Gastroesophageal sphincter (tissue), 4 donors: ENCODE measurements at regions not wholly inside any gene's neighbourhood (a gene's known extent, or its start where the extent isn't known, plus 50 kb on each side); places are given as distances from the start of the nearest gene placed in this dataset.
"Not testable (repeated sequence)": the region's sequence is repeated elsewhere in the genome, so short reads cannot be mapped to it uniquely, and the experiment has no call there.

ENCODE experiments used
- ATAC-seq: fragments of 150-250 bp; one replicate; pipeline ENCODE4 v1.9.1; 2016; ENCODE audit warnings: mild to moderate bottlenecking, moderate library complexity
- H3K27ac ChIP-seq, 4 donors: fragments of 200-600 bp; sonication (generic) in 3 of 4; 1 replicate in 3 of 4; 2 replicates in 1 of 4; pipeline ENCODE4 v1.5.1; 2016 to 2019
- H3K27me3 ChIP-seq: fragments of 200-600 bp; sonication (generic); one replicate; pipeline ENCODE4 v1.5.1; 2019
- H3K36me3 ChIP-seq, 2 donors: fragments of 200-600 bp; sonication (generic); one replicate each; pipeline ENCODE4 v1.5.1; 2019; ENCODE audit warnings: control low read depth in 1 of 2
- H3K4me1 ChIP-seq, 3 donors: fragments of 200-600 bp; sonication (generic); 1 replicate in 2 of 3; 2 replicates in 1 of 3; pipeline ENCODE4 v1.5.1; 2016 to 2019; ENCODE audit warnings: control low read depth in 2 of 3
- H3K4me3 ChIP-seq, 2 donors: fragments of 200-600 bp; sonication (generic); one replicate each; pipeline ENCODE4 v1.5.1; 2019; ENCODE audit warnings: mild to moderate bottlenecking in 1 of 2, moderate library complexity in 1 of 2
- H3K9me3 ChIP-seq, 3 donors: fragments of 200-600 bp; sonication (generic); one replicate each; pipeline ENCODE4 v1.5.1; 2017 to 2019; ENCODE audit warnings: control low read depth in 2 of 3
- CTCF ChIP-seq, 4 experiments: fragments of 200-600 bp in 2 of 4; fragments of 450-650 bp in 2 of 4; sonication (generic) in 1 of 4; IDR thresholded peaks; one replicate each; pipeline ENCODE4 v1.5.1; 2017 to 2019; ENCODE audit warnings: antibody characterized with exemption in 4 of 4, mild to moderate bottlenecking in 2 of 4, moderate library complexity in 2 of 4
- EP300 ChIP-seq: sonication (generic); formaldehyde crosslinking; IDR thresholded peaks from one replicate; pipeline ENCODE4 v1.6.1; 2017; ENCODE audit warnings: antibody characterized with exemption, mild to moderate bottlenecking
- POLR2A ChIP-seq, 2 donors: fragments of 450-650 bp; IDR thresholded peaks; one replicate each; pipeline ENCODE4 v1.6.1; 2017; ENCODE audit warnings: antibody characterized with exemption in 2 of 2, mild to moderate bottlenecking in 2 of 2, moderate library complexity in 1 of 2
- POLR2AphosphoS5 ChIP-seq: sonication (generic); formaldehyde crosslinking; IDR thresholded peaks from one replicate; pipeline ENCODE4 v1.6.1; 2017; ENCODE audit warnings: antibody characterized with exemption
- WGBS, 2 donors: methylation state at CpG; one replicate each; pipeline ENCODE4 v1.1.5; 2018; ENCODE audit warnings: low coverage in 1 of 2; 5-methylcytosine and 5-hydroxymethylcytosine counted together

GRCh38 chr12:33129500-33129899 lies 232.9 kb upstream of the PKP2 start:
- Histone ChIP-seq H3K4me3 (no peak overlapping the region), H3K27me3 (no peaks in the 10 kb centered on the region), H3K27ac (no peak overlapping the region), H3K36me3 (no peaks in the 10 kb centered on the region), H3K9me3 (no peaks in the 10 kb centered on the region), H3K4me1 (no peaks in the 10 kb centered on the region)
- no peak for TF ChIP-seq POLR2AphosphoS5
- TF ChIP-seq CTCF (IDR thresholded peaks at IDR 0.05), result no peak
- TF ChIP-seq POLR2A (IDR thresholded peaks at IDR 0.05), result no peak
- TF ChIP-seq EP300, result no peak
- no peak for ATAC-seq
- WGBS, 2 donors, result 76 to 88% methylated on average over 1 of the region's 1 CpG

DNA sequence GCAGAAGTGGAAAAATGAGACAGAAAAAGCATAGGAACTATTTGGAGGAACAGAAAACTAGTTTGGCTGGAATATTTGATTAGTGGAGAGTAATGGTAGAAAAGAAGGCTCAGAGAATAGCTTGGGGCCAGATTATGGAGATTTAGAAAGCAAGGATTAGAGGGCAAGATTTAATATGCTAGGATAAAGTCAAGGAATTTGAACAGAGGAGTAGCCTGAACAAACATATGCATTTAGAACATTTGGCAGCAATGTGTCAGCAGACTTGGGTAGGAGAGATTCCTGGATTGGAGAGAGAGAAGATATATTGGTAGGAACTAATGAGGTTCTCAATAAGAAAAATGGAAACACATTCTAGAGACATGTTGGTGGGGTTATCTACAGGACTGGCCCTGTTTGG lies 229.2 kb upstream of the PKP2 start:
- Histone ChIP-seq H3K4me1 (no peaks in the 10 kb centered on the region), H3K27ac (no peak overlapping the region), H3K4me3 (no peak overlapping the region), H3K9me3 (no peaks in the 10 kb centered on the region), H3K27me3 (no peaks in the 10 kb centered on the region), H3K36me3 (no peaks in the 10 kb centered on the region)
- no peak for ATAC-seq
- TF ChIP-seq EP300 (no peak), POLR2AphosphoS5 (no peak), CTCF (IDR thresholded peaks at IDR 0.05) (no peak), POLR2A (IDR thresholded peaks at IDR 0.05) (no peak)

DNA sequence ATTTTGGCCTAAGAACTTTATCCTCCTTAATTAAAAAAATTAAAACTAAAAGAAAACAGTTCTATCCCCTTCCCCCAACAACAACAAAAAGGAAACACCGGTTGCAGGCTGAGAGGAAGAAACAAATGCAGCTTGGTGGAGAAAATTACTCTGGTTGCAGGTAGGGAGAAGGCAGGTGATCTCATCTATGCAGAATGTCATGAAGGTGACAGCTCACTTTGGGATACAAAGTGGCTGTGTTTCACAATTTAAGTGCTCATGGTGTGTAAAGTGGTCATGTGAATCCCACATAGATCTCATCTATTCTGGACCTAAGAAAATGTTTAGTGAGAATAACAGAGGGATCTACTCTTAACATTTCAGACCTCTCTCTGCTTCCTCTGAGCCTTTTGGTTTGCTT lies 219.7 kb upstream of the PKP2 start:
- H3K27me3 ChIP-seq, result no peaks in the 10 kb centered on the region
- H3K27ac ChIP-seq, result no peak overlapping the region
- H3K9me3 ChIP-seq, result peaks cover 0 to 4% (median 0%) of the 10 kb centered on the region in 3 donors
- 43 to 63% methylated on average over 1 of the region's 1 CpG for WGBS, 2 donors
- TF ChIP-seq CTCF (IDR thresholded peaks at IDR 0.05) (no peak), EP300 (no peak), POLR2A (IDR thresholded peaks at IDR 0.05) (no peak), POLR2AphosphoS5 (no peak)
- ATAC-seq, result no peak
- no peaks in the 10 kb centered on the region for H3K36me3 ChIP-seq
- H3K4me3 ChIP-seq, result no peak overlapping the region
- no peaks in the 10 kb centered on the region for H3K4me1 ChIP-seq

DNA sequence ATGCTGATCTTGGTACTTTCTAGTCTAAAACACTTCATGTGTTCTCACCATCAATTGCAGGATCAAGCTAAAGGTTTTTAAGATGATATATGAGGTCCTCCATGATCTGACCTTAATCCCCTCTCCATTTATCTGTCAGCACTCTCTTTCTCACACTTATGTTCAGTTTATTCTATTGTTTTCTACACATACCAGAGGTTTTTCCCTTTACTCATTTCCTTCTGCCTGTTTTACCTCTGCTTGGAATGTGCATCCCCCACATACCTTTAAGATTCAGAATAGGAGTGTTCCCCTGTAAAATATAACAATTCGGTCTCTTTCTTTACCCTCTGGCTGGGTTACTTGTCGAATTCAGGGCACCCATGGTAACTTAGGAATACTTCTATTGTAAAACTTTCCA lies 219.1 kb upstream of the PKP2 start:
- H3K9me3 ChIP-seq, result peaks cover 0 to 4% (median 0%) of the 10 kb centered on the region in 3 donors
- 14 to 46% methylated on average over 1 to 2 of the region's 2 CpGs for WGBS, 2 donors
- H3K27ac ChIP-seq, result no peak overlapping the region
- ATAC-seq, result no peak
- no peaks in the 10 kb centered on the region for H3K36me3 ChIP-seq
- TF ChIP-seq EP300, result no peak
- TF ChIP-seq CTCF (IDR thresholded peaks at IDR 0.05), result no peak
- TF ChIP-seq POLR2A (IDR thresholded peaks at IDR 0.05), result no peak
- no peak for TF ChIP-seq POLR2AphosphoS5
- H3K4me3 ChIP-seq, result no peak overlapping the region
- no peaks in the 10 kb centered on the region for H3K27me3 ChIP-seq
- no peaks in the 10 kb centered on the region for H3K4me1 ChIP-seq

DNA sequence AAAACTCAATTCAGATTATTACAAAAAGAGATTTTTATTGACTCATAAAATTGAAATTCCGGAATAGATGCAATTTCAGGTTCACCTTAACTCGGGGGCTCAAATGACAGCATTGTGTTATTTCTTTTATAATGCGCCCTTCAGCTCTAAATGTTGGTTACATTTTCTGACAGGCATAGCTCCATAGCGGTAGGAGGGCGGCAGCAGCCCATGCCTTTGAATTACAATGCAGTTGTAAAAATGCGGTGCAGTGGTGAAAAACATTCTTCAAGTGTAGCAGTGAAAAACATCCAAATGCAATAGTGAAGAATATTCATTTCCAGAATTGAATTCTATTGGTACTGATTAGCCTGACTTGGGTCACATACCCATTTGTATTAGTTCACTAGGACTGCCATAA lies 215.3 kb upstream of the PKP2 start:
- no peak for ATAC-seq
- 45 to 56% methylated on average over 6 of the region's 6 CpGs for WGBS, 2 donors
- Histone ChIP-seq H3K27me3 (no peaks in the 10 kb centered on the region), H3K4me3 (no peak overlapping the region), H3K36me3 (no peaks in the 10 kb centered on the region), H3K4me1 (no peaks in the 10 kb centered on the region), H3K9me3 (peaks cover 0 to 11% (median 0%) of the 10 kb centered on the region in 3 donors), H3K27ac (no peak overlapping the region)
- TF ChIP-seq CTCF (IDR thresholded peaks at IDR 0.05), result no peak
- no peak for TF ChIP-seq POLR2A (IDR thresholded peaks at IDR 0.05)
- no peak for TF ChIP-seq EP300
- no peak for TF ChIP-seq POLR2AphosphoS5

DNA sequence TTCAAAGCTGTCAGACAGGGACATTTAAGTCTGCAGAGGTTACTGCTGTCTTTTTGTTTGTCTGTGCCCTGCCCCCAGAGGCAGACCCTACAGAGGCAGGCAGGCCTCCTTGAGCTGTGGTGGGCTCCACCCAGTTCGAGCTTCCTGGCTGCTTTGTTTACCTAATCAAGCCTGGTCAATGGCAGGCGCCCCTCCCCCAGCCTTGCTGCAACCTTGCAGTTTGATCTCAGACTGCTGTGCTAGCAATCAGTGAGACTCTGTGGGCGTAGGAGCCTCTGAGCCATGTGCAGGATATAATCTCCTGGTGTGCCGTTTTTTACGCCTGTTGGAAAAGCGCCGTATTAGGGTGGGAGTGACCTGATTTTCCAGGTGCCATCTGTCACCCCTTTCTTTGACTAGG lies 211.2 kb upstream of the PKP2 start:
- whole genome bisulfite sequencing, 2 donors, result no CpG with 5 or more reads among the region's 7 CpGs
- not testable (repeated sequence) for H3K36me3 ChIP-seq, H3K4me3 ChIP-seq, H3K27me3 ChIP-seq, H3K4me1 ChIP-seq, ATAC-seq, H3K27ac ChIP-seq
- H3K9me3 ChIP-seq, result peaks cover 0 to 11% (median 0%) of the 10 kb centered on the region in 3 donors
